ENCODE measurements at regions not wholly inside any gene's neighbourhood (a gene's known extent, or its start where the extent isn't known, plus 50 kb on each side); places are given as distances from the start of the nearest gene placed in this dataset.
"Not testable (repeated sequence)": the region's sequence is repeated elsewhere in the genome, so short reads cannot be mapped to it uniquely, and the experiment has no call there.

DNA sequence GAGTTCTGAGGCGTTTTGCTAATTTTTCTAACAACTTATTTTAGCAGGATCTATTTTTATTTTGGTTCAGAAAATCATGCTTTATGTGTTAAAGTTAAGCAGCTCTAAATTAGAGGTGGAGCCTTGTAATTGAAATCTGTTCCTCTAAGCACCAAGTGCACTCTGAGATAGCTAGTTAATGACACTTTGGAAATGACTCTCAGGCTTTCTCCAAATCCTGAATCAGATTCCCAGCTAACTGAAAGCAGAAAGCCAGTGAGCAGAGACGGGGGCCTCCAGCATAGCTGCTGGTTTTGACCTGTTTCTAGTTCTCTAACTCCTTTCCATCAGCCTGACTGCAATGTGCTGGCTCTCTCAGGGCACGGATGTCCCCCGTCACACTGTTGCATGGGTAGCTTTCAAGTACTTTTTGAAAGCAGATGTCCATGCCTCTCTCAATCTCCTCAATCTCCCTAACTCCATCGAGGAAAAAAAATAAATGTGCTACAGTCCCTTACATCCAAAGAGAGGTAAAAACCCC lies 326.5 kb downstream of the SATB2 start:
- no peak for DNase-seq

DNA sequence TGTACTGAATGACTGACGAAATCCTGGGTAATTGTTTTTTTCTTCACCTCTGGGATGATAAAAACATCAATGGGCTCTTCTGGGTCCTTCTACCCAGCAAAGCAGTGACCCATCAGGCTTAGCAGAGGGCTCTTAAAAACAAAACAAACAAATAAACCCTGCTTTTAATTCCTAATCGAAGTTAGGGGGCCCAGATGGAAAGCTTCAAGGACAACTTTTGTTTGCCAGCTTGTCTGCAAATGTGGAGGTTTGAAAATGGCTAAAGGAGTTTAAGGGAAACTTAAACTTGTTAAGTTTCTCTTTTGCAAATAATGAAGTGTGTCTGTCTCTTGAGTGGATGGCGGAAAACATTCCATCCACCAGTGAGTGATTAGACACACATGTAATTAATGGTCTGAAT lies 327.2 kb downstream of the SATB2 start:
- DNase-seq, result no peak

DNA sequence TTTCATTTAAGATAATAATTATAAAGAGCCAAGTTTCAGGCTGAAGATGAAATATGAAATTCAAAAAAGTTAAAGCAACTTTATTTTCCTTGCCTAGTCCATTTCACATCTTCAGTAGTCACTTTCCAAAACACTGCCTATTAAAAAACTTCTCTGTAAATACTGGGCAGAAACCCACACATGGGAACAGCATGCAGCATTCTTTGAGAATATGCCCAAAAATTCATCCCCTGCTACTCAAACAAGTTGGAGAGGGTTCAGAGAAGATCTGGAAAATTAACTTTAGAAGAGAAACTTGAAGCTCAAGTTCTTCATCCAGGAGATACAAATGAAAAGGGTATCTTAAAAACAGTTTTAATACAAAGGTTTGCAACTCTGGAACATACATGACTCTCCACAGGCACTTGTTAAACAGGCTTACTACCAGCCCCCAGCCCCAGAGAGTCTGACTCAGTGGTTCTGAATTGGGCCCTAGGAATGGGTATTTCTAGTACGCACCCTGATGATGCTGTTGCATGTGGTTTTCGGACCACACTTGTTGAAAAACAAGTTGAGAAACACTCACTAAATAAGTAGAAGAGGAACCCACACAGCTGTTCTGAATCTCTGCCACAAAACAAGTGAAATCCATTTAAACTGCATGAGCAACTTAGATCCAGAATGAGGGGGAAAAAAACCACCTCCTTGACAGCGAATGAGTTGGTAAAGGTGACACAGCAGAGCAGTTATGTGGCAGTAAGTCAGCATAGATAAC lies 329.1 kb downstream of the SATB2 start:
- DNase-seq, result no peak

DNA sequence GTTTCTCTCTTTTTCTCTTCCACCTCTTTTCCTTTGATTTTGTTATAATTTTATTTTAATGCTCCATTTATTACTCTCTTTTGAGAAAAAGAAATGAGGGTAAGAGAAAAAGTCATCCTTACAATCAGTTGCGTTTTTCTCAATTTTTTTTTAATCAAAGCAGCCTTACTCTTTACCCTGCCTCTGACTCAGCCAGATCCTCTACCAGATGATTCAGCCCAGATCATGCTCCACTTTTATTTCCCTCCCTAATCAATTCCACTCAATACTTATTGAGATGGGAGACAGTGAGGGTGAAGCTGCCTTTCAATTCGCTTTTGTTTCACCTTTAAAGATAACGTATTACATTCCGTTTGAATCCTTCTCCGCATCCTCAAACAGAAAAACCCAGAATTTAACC lies 337.9 kb downstream of the SATB2 start:
- DNase-seq, result no peak

DNA sequence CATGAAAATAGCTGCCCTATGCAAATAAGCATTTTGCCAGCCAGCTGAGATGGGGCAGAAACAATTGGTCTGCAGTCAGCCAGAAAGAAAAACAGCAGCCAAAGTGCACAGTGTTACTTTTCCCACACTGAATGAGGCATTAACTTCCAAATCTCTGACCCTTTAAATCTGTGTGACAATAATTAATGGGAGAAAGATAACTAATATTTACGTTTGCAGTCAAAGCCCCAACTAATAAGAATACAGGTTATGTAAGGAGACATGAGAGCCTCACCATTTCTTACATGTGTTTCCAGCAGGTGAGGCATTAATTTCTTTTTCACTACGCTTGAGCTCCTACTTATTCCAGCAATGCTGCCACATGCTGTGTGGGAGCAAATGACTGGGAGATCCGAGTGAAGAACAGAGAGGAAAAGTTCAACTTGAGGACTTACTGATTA lies 339.0 kb downstream of the SATB2 start:
- no peak for DNase-seq

DNA sequence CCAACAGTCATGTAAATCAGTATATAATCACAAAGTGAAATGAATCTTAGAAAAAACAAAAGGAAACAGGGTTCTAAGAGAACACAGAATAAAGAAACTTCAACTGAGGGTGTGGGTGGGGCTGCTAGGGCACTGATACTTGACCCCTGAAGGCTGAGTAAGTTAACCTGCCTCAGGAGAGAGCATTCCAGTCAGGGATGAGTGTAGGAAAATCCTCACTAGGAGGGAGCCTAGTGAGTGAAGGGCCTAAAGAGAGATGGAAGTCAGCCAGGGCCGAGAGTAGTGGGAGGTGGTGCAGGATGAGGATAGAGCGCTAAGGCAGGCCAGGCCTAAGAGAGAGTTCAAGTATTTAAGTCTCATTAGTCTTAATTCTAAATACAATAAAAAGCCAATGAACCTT lies 342.6 kb downstream of the SATB2 start:
- DNase-seq, result no peak

DNA sequence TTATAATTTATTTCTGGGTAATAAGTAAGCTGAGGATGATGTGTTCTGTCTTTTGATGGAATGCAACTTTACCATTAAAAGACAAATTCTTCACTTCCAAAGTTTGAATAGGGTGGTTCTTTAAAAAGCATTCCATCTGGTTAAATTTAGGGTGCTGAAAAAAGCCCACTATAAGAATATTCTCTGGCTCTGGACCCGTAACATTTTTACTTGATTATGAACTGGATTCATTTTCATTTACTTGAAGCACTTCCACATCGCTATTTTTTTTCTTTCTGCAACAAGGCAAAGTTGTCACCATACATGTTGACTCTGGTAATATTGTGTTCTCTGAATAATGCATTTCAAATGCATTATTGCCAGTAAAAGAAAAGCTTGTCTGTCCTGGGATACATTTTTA lies 344.6 kb downstream of the SATB2 start:
- DNase-seq, result no peak

DNA sequence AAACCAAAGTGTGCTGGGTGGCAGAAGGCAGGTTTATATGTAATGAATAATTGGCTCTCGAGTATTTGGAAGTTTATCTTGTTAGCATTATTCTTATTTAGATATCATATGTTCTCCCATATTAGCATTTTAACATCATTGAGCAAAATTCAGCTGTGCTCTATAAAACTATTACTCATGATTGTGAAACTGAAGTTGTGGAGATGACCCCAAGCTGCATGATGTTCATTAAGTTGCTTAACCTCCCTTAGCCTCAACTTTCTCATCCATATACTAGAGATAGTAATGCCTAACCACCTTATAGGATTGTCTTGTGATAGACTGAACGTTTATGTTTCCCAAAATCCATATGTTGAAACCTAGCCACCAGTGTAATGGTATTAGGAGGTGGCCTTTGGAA lies 346.3 kb downstream of the SATB2 start:
- no peak for DNase-seq

DNA sequence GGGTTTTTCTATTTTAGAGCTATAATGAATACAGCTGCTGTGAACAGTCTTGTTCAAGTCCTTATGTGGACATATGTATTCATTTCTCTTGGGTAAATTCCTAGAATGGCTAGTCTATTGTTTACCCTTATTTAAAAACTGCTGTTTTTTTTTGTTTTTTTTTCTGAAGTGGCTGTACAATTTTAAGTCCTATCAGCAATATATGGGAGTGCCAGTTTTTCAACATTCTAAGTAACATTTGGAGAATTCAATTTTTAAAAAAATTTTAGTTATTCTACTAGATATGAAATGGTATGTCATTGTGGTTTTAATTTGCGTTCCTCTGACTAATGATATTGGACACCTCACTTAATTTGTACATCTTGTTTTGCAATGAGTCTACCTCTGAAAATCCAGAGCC lies 349.7 kb downstream of the SATB2 start:
- DNase-seq, result no peak

DNA sequence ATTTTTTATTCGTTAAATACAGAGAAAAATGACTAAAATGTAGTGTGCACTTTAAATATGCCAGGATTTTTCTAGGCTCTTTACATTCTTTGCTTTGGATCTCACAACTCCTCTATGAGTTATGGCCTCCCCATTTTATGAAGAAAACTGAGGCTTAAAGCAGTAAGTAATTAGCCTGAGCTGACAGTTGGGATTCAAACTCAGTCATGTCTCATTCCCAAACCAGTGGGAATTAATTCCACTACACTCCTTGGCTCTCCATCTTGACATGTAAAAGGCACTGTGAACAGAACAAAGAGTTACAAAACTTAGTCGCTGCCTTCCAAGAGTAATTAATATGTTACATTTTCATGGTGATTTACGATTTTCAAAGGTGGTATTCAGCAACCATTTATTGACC lies 351.9 kb downstream of the SATB2 start:
- no peak for DNase-seq

DNA sequence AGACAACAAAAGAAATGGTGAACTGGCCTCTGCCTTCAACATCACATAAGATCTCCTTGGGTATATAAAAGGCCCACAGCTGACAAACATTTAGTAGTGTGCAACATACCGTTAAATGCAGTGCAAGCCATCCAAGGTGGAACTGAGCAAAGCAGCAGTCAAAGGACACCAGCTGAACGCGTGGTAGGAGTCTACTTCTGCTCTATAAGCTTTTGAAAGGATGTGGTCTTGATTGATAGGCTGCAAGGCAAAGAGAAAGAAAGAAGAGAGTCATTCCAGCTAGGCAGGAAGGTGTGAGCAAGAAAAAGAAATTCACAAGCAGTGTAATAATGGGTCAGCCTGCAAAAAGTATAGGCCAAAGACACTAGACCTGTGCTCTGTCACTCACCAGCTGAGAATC lies 356.3 kb downstream of the SATB2 start:
- no peak for DNase-seq

DNA sequence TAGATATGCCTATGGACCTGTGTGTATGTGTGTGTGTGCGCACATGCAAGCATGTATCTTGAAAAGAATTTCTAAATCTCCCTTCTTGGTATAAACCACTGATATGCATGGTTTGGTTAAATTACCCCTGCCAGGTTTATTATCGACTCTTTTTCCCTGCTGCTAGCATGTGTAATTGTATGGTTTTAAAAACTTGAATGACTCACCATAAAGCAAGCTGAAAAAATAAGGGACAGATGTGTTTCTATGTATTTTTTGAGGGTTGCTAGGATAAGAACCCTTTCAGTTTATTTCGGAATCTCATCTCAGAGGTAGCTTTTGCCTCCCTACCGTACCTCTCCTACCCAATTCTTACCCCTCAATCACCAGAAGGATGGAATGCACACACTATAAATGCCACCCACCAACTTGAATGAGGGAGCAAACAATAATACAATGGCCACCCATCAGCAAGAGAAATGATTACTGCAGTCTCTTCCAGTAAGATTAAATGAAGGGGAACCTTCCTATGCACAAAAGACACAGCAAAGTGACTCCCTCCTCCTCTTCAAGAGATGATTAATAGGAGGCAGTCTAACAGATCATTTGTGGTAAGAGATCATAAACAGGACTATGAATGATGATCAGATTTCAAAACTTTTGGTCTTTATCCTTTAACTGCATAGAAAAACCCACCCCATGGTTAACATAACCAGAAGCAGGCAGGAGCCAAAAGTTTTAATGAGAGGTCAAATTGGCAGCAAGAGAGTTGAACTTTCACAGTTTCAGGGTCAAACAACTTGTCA lies 357.2 kb downstream of the SATB2 start:
- DNase-seq, result no peak

DNA sequence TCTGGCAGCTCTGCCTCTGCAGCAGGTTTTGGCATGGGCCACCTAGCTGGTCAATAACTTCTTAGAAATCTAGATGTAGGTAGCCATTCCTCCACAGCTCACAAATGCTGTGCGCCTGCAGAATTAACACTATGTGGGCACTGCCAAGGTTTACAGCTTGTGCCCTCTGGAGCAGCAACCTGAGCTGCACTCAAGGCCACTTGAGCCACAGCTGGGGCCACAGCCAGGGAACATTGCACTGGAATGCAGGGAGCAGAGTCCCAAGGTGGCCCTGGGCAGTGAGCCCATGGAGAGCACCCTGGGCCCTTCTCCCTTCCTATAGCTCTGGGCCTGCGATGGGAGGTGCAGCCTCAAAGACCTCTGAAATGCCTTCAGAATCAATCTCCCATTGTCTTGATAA lies 365.3 kb downstream of the SATB2 start:
- DNase-seq, result no peak

DNA sequence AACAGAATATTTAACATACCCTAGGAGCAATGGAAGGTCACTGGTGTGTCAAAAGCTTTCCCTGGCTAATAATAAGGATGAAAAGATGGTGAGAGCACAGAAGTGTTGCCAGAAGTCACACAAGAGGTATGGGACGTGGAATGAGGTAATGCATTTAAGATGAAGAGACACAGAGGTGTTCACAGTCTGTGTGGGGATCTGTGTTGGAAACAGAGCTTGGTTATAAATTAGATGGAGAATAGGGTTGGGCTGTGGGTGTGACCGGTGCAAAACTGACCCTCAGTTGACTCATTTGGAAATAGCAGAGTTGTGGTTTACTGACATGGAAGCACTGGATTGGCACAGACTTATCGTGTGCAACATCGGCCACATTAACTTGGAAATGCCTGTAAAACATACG lies 372.5 kb downstream of the SATB2 start:
- no peak for DNase-seq

DNA sequence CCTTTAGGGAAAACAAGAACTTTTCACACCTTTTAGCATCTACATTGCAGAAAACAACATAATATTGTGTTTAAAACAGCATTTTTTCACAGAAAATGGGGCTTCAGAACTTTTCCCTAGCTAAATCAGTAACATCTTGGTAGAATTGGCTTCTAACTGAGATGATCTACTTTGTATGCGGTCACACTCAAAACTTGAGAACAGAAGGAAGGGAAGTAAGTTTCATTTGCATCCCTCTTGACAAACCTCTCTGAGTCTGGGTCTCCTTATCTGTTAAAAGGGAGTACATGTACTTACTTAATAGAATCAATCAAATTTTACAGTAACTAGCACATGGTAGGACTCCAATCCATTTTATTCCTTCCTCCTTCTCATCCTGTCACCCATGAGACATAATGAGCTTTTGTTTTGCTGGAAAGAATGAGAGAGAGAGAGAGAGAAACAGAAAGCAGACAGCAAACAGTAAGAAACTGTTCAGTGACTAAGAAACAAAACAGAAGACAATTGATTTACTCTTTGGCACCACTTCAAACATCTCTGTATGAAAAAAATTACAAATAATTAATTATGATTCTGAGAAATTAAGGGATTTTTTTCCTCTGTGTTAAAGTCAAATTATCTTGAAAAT lies 387.3 kb downstream of the SATB2 start:
- DNase-seq, result no peak

DNA sequence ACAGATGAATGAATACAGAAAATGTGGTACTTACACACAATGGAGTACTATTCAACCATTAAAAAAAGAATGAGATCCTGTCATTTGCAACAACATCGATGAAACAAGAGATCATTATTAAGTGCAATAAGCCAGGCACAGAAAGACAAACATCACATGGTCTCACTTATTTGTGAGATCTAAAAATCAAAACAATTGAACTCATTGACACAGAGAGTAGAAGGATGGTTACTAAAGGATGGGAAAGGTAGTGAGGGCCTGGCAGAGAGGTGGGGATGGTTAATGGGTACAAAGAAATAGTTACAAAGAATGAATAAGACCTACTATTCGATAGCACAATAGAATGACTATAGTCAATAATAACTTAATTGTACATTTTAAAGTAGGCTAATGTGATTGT lies 393.5 kb downstream of the SATB2 start:
- no peak for DNase-seq

DNA sequence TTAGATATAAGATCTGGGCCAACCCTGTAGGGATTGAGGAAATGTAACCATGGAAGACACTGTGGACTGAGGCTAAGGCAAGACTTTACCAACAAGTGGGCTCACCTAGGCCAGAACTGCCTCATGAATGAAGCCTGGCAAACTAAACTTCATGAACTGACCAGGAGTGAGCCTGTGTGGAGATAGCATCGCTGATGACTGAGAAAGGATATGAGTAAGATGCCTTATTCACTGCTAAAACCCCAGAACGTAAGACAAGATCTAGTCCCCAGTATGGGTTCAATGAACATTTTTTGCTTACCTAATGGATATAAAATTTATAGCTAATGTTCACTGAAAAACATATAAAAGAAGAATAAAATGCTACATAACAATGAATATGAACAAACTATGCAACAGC lies 399.8 kb downstream of the SATB2 start:
- DNase-seq, result no peak

DNA sequence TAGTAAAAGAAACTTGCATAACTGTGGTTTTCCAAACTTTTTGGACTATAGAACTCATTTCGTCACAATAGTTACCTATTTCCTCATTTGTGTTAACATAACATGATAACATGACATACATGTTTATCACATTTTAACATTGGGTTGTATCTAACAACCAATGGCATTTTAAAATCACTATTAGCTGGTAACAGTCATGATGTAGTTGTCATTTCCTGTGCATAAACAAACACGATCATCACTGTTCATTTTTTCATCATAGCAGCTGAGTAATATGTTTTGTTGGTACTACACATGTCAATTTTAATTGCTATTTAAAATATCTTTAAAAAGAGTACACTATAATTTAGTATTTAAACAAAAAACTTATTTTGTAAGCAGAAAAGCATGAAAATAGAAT lies 402.4 kb downstream of the SATB2 start:
- no peak for DNase-seq

DNA sequence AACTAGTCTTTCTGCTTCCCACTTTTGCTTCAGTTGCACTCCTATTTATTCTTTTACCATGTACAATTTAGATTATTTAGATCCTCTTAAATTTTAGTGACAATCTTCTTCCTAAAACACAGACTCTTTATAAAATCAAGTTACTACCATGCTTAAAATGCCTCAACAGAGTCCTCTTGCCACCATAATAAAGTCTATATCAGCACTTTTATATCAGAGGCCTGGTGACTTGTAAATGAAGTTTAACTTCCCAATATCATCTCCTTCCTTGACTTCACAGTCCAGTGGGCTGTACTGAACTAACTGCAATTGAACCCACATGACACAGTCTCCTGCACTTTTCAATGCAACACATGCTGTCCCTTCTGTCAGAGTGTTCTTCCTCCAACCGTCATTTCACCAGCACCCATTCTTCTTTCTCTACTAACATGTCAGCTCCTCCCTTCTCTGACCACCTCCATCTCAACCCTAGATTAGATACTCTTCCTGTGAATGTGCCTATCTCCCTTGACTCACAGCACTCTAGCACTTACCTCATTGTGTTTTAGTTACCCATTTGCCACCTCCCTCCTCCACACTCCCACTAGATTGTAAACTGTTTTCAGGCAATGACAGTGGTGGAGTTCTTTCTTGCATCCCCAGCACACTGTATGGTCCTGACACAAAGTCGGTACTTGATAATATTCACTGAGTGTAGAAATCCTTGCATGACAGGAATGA lies 414.9 kb downstream of the SATB2 start:
- DNase-seq, result no peak

DNA sequence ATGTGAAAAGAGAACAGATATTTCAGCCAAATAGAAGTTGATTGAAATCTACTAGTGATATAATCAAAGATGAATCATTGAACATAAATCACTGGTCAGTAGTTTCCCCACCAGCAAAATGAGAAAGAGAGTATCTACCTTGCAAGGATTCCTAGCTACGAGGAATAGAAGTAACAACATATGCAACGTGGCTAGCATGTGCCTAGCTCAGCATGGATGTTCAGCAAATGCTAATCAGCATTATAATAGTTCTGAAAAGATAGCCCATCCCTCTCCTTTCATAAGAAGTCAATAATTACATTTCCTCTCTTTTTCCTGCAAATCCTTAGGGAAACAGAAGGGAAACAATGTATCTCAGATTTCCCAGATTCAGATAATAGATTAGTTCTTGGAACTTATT lies 417.2 kb downstream of the SATB2 start:
- DNase-seq, result no peak

DNA sequence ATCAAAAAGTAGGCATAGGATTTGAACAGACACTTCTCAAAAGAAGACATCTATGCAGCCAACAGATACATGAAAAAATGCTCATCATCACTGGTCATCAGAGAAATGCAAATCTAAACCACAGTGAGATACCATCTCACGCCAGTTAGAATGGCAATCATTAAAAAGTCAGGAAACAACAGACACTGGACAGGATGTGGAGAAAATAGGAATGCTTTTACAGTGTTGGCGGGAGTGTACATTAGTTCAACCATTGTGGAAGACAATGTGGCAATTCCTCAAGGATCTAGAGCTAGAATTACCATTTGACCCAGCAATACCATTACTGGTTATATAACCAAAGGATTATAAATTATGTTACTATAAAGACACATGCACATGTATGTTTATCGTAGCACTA lies 424.0 kb downstream of the SATB2 start:
- DNase-seq, result not testable (repeated sequence)

DNA sequence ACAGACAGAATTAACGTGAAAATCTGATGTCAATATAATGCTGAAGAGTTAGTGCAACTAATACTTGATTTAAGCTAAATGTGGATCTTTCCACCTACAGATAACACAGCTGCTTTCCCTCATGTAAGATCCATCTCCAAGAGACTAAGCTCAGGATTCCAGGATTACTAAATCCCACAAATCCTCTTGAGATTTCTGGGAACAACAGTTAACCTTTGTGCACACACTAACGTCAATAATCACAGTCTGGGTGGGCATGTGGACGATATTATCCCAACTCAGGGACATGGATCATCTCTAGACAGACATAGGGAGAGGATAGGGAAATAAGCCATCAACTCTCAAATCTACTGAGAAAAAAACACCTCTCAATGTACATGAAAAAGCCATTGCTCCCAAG lies 432.6 kb downstream of the SATB2 start:
- DNase-seq, result no peak

DNA sequence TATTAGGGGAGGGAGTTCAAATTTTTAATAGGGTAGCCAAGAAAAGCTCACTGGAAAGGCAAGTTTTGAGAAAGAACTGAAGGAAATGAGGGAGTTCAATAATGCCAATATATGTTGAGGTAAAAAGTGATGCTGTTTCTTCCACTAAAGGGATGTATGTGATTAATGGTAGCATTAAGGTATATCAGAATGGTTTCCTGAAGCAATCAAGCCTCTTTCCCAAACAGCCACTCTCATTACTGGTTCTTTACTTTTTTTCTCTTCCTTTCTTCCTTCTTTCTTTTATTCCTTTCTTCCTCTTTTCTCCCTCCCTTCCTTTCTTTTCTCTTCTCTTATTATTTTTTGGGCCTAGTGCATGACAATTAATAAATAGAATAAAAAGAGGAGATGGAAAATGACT lies 433.5 kb downstream of the SATB2 start:
- DNase-seq, result no peak

Data from retina (tissue), 1 donor.